WI38 (cell line): ENCODE measurements at regions not wholly inside any gene's neighbourhood (a gene's known extent, or its start where the extent isn't known, plus 50 kb on each side); places are given as distances from the start of the nearest gene placed in this dataset.

ENCODE experiments used
- H3K4me3 ChIP-seq: 2 replicates; pipeline ENCODE4 v1.5.1; 2011; ENCODE audit warnings: low read depth, mild to moderate bottlenecking, control low read depth, low read length
- CTCF ChIP-seq: IDR thresholded peaks from 2 replicates; pipeline ENCODE4 v1.5.1; 2012; ENCODE audit warnings: low read depth, mild to moderate bottlenecking, control low read depth, low read length

GRCh38 chr3:170768334-170768801 is 101.6 kb downstream of the RPL22L1 start:
- H3K4me3 ChIP-seq, result no peak overlapping the region
- TF ChIP-seq CTCF, result no peak

GRCh38 chr3:170767576-170767941 is 102.4 kb downstream of the RPL22L1 start:
- TF ChIP-seq CTCF, result no peak
- no peak overlapping the region for H3K4me3 ChIP-seq

GRCh38 chr3:170766823-170767575 is 103.0 kb downstream of the RPL22L1 start:
- H3K4me3 ChIP-seq, result no peak overlapping the region
- no peak for TF ChIP-seq CTCF

- no peak overlapping the region for H3K4me3 ChIP-seq
- TF ChIP-seq CTCF, result no peak
These were observed 103.7 kb downstream of the RPL22L1 start for GRCh38 chr3:170766253-170766652.

- no peak for TF ChIP-seq CTCF
- no peak overlapping the region for H3K4me3 ChIP-seq
These were observed 104.4 kb downstream of the RPL22L1 start for GRCh38 chr3:170765419-170766078.

GRCh38 chr3:170764017-170764416 is 106.0 kb downstream of the RPL22L1 start:
- no peak overlapping the region for H3K4me3 ChIP-seq
- TF ChIP-seq CTCF, result no peak

- H3K4me3 ChIP-seq, result no peak overlapping the region
- TF ChIP-seq CTCF, result no peak
These were observed 107.9 kb downstream of the RPL22L1 start for GRCh38 chr3:170762064-170762463.
